Sigmoid colon (tissue), 6 donors: ENCODE measurements at regions not wholly inside any gene's neighbourhood (a gene's known extent, or its start where the extent isn't known, plus 50 kb on each side); places are given as distances from the start of the nearest gene placed in this dataset.

Experiments
- DNase-seq: peaks from one replicate; pipeline ENCODE4 v3.0.0-alpha.2; 2019
- H3K27ac ChIP-seq, 4 donors: fragments of 200-600 bp; sonication (generic); one replicate each; pipeline ENCODE4 v1.5.1; 2016 to 2019; ENCODE audit warnings: mild to moderate bottlenecking in 1 of 4
- H3K27me3 ChIP-seq, 3 donors: fragments of 200-600 bp; sonication (generic); one replicate each; pipeline ENCODE4 v1.5.1; 2019; ENCODE audit warnings: mild to moderate bottlenecking in 1 of 3
- H3K36me3 ChIP-seq, 4 donors: fragments of 200-600 bp; sonication (generic); one replicate each; pipeline ENCODE4 v1.5.1; 2016 to 2019
- H3K4me1 ChIP-seq, 4 donors: fragments of 200-600 bp; sonication (generic); one replicate each; pipeline ENCODE4 v1.5.1; 2017 to 2019
- H3K4me3 ChIP-seq, 4 donors: fragments of 200-600 bp; sonication (generic); one replicate each; pipeline ENCODE4 v1.5.1; 2017 to 2019; ENCODE audit warnings: mild to moderate bottlenecking in 2 of 4, moderate library complexity in 1 of 4
- H3K9me3 ChIP-seq, 4 donors: fragments of 200-600 bp in 3 of 4; sonication (generic) in 3 of 4; one replicate each; pipeline versions ENCODE4 v1.5.1 to v1.6.1; 2013 to 2019
- EP300 ChIP-seq, 4 donors: sonication (generic); formaldehyde crosslinking; IDR thresholded peaks; one replicate each; pipeline ENCODE4 v1.6.1; 2017; ENCODE audit warnings: antibody characterized with exemption in 4 of 4
- POLR2A ChIP-seq, 2 donors: fragments of 450-650 bp; IDR thresholded peaks; one replicate each; pipeline ENCODE4 v1.6.1; 2016; ENCODE audit warnings: antibody characterized with exemption in 2 of 2, mild to moderate bottlenecking in 2 of 2, moderate library complexity in 2 of 2
- POLR2AphosphoS5 ChIP-seq, 4 donors: sonication (generic); formaldehyde crosslinking; IDR thresholded peaks; one replicate each; pipeline ENCODE4 v1.6.1; 2017; ENCODE audit warnings: antibody characterized with exemption in 4 of 4
- WGBS, 2 donors: extraction: QIAGEN DNeasy Blood & Tissue Kit; methylation state at CpG; one replicate each; pipeline ENCODE4 v1.1.7; 2013; 5-methylcytosine and 5-hydroxymethylcytosine counted together
- intact Hi-C: fragments of 100-400 bp; cut with DNase I; formaldehyde crosslinking; loops from one replicate; pipeline ENCODE4 v1.15.1; 2023
- TF ChIP-seq, protein P1 (sequence below), 4 experiments: fragments of 450-650 bp in 3 of 4; fragments of 200-600 bp in 1 of 4; IDR thresholded peaks; one replicate each; pipeline ENCODE4 v1.5.1; 2016 to 2019; ENCODE audit warnings: antibody characterized with exemption in 4 of 4, mild to moderate bottlenecking in 3 of 4, moderate library complexity in 2 of 4
- donor health status: healthy with polysubstance abuse.
- donor health status: healthy.

DNA sequence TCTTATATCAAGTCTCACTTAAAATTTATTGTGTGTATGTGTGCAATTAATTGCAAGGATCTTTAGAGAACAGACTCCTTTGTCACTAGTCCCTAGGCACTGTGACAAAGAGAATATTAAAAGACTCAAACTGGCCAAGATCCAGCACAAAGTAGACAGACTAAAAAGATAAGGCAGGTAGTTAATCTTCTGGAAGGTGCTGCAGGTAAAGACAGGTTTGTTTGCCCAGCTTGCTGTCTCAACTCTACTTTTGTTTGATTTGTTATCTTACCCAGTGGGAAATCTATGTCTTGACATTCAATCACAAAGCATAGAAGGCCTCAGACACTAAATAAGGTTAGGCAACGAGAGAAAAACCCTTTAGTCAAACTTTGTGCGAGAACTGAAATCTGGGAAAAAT, 807.9 kb upstream of the LRRN3 start:
- Histone ChIP-seq H3K4me3 (no peak overlapping the region), H3K4me1 (no peaks in the 10 kb centered on the region), H3K27ac (no peak overlapping the region), H3K27me3 (no peaks in the 10 kb centered on the region), H3K9me3 (no peaks in the 10 kb centered on the region), H3K36me3 (no peaks in the 10 kb centered on the region)
- intact Hi-C loops = no loop called here
- no peak for DNase-seq
- 14 to 67% methylated on average over 2 of the region's 2 CpGs for WGBS, 2 donors
- TF ChIP-seq, protein P1, sequence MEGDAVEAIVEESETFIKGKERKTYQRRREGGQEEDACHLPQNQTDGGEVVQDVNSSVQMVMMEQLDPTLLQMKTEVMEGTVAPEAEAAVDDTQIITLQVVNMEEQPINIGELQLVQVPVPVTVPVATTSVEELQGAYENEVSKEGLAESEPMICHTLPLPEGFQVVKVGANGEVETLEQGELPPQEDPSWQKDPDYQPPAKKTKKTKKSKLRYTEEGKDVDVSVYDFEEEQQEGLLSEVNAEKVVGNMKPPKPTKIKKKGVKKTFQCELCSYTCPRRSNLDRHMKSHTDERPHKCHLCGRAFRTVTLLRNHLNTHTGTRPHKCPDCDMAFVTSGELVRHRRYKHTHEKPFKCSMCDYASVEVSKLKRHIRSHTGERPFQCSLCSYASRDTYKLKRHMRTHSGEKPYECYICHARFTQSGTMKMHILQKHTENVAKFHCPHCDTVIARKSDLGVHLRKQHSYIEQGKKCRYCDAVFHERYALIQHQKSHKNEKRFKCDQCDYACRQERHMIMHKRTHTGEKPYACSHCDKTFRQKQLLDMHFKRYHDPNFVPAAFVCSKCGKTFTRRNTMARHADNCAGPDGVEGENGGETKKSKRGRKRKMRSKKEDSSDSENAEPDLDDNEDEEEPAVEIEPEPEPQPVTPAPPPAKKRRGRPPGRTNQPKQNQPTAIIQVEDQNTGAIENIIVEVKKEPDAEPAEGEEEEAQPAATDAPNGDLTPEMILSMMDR (IDR thresholded peaks at IDR 0.05) = no peak
- TF ChIP-seq POLR2A (IDR thresholded peaks at IDR 0.05) (no peak), POLR2AphosphoS5 (IDR thresholded peaks at IDR 0.05) (no peak), EP300 (IDR thresholded peaks at IDR 0.05) (no peak)

DNA sequence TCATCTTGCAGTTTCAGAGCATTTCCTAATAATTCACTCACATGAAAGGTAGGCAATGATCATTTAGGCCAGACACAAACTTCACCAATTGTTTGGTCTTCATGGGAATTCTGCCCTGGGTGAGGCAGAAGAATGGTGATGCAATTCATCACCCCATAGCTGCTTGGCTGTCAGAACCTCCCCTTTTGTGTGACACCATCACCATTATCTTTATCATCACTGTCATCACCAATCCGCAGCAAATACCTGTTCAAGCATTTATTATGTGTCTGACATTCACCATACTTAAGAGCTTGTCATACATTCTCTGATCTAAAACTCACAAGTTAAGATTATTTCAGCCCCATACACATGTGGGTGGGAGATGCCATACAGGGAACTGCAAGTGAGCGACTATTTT, 799.5 kb upstream of the LRRN3 start:
- Histone ChIP-seq H3K36me3 (no peaks in the 10 kb centered on the region), H3K4me1 (no peaks in the 10 kb centered on the region), H3K9me3 (no peaks in the 10 kb centered on the region), H3K27me3 (no peaks in the 10 kb centered on the region), H3K27ac (no peak overlapping the region), H3K4me3 (no peak overlapping the region)
- WGBS, 2 donors = 85 to 86% methylated on average over 2 of the region's 2 CpGs
- DNase-seq = no peak
- TF ChIP-seq EP300 (IDR thresholded peaks at IDR 0.05) (no peak), POLR2AphosphoS5 (IDR thresholded peaks at IDR 0.05) (no peak), POLR2A (IDR thresholded peaks at IDR 0.05) (no peak)
- TF ChIP-seq, protein P1 (IDR thresholded peaks at IDR 0.05) = no peak
- intact Hi-C loops = no loop called here

GRCh38 chr7:110296321-110296720, 794.6 kb upstream of the LRRN3 start:
- no peak for DNase-seq
- 76 to 83% methylated on average over 1 of the region's 1 CpG for WGBS, 2 donors

DNA sequence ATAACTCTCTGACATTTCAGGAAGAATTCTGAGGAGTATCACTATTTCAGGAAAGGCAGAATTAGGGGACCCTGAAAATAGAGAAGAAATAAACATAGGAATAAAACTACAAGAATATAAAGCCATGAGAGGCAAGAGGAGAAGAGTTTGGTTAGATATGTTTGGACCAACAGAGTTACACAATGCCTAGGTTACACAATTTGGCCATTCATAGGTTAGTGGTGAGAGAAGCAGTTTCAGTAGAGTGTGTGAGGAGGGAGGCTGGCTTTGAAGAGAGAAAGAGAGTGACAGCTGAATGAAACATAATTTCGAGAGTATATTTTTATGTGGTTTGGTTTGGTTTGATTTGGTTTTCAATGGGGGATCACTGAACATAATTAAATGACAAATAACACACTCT, 783.2 kb upstream of the LRRN3 start:
- Histone ChIP-seq H3K9me3 (no peaks in the 10 kb centered on the region), H3K27ac (no peak overlapping the region), H3K4me1 (no peaks in the 10 kb centered on the region), H3K27me3 (no peaks in the 10 kb centered on the region), H3K4me3 (no peak overlapping the region), H3K36me3 (no peaks in the 10 kb centered on the region)
- TF ChIP-seq, protein P1 (IDR thresholded peaks at IDR 0.05) = no peak
- no peak for TF ChIP-seq EP300 (IDR thresholded peaks at IDR 0.05)
- no peak for TF ChIP-seq POLR2AphosphoS5 (IDR thresholded peaks at IDR 0.05)
- no peak for TF ChIP-seq POLR2A (IDR thresholded peaks at IDR 0.05)
- 73 to 91% methylated on average over 1 of the region's 1 CpG for WGBS, 2 donors
- no peak for DNase-seq
- intact Hi-C loops = no loop called here

More at GRCh38 chr7:110296321-110296720, 794.6 kb upstream of the LRRN3 start:
- H3K4me3 ChIP-seq = no peak overlapping the region
- no peak for TF ChIP-seq POLR2AphosphoS5 (IDR thresholded peaks at IDR 0.05)
- TF ChIP-seq POLR2A (IDR thresholded peaks at IDR 0.05) = no peak
- TF ChIP-seq, protein P1 (IDR thresholded peaks at IDR 0.05) = no peak
- no peak for TF ChIP-seq EP300 (IDR thresholded peaks at IDR 0.05)
- no peaks in the 10 kb centered on the region for H3K36me3 ChIP-seq
- no peaks in the 10 kb centered on the region for H3K27me3 ChIP-seq
- intact Hi-C loops = no loop called here
- H3K27ac ChIP-seq = no peak overlapping the region
- no peaks in the 10 kb centered on the region for H3K9me3 ChIP-seq
- H3K4me1 ChIP-seq = no peaks in the 10 kb centered on the region

- no peak for DNase-seq
- no peak for TF ChIP-seq POLR2AphosphoS5 (IDR thresholded peaks at IDR 0.05)
- TF ChIP-seq, protein P1 (IDR thresholded peaks at IDR 0.05) = no peak
- no peak for TF ChIP-seq POLR2A (IDR thresholded peaks at IDR 0.05)
- TF ChIP-seq EP300 (IDR thresholded peaks at IDR 0.05) = no peak
- Histone ChIP-seq H3K36me3 (no peaks in the 10 kb centered on the region), H3K27ac (no peak overlapping the region), H3K9me3 (no peaks in the 10 kb centered on the region), H3K4me3 (no peak overlapping the region), H3K4me1 (no peaks in the 10 kb centered on the region), H3K27me3 (no peaks in the 10 kb centered on the region)
- 87 to 88% methylated on average over 5 of the region's 5 CpGs for WGBS, 2 donors
- intact Hi-C loops = no loop called here
Observed at GRCh38 chr7:110308791-110309190, 782.1 kb upstream of the LRRN3 start.
